Stimulated activated CD4-positive, alpha-beta T cell treated with anti-CD3 and anti-CD28 coated beads, Interleukin-2, amount 100 ng/mL, for 24 hours (primary cell): ENCODE measurements at regions not wholly inside any gene's neighbourhood (a gene's known extent, or its start where the extent isn't known, plus 50 kb on each side); places are given as distances from the start of the nearest gene placed in this dataset.
"Not testable (repeated sequence)": the region's sequence is repeated elsewhere in the genome, so short reads cannot be mapped to it uniquely, and the experiment has no call there.

Experiments used
- DNase-seq, 2 donors: peaks; one replicate each; pipeline ENCODE4 v3.0.0-alpha.2; 2020

GRCh38 chr2:207375207-207375875 lies 154.4 kb upstream of the CREB1 start:
- no peak for DNase-seq

GRCh38 chr2:207378620-207379019 lies 151.1 kb upstream of the CREB1 start:
- DNase-seq: not testable (repeated sequence)

DNA sequence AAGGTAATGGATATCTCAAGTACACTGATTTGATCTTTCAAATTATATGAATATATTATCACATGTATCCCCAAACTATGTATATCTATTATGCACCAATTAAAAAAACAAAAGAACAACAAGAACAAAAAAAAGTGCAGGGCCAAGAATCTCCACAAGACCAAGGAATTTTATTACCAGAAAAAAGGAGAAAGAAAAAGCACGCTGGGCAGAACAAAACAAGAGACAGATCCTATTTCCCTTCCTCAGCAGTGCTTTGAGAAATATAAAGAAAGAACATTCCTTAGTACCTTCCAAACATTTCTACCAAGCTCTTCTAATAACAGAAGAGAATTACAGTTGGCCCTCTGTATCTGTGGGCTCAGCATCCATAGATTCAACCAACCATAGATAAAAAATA lies 144.7 kb upstream of the CREB1 start:
- no peak for DNase-seq

GRCh38 chr2:207385903-207386302 lies 143.9 kb upstream of the CREB1 start:
- DNase-seq: no peak

- DNase-seq: no peak
Observed at GRCh38 chr2:207387001-207387571, 142.7 kb upstream of the CREB1 start.

DNA sequence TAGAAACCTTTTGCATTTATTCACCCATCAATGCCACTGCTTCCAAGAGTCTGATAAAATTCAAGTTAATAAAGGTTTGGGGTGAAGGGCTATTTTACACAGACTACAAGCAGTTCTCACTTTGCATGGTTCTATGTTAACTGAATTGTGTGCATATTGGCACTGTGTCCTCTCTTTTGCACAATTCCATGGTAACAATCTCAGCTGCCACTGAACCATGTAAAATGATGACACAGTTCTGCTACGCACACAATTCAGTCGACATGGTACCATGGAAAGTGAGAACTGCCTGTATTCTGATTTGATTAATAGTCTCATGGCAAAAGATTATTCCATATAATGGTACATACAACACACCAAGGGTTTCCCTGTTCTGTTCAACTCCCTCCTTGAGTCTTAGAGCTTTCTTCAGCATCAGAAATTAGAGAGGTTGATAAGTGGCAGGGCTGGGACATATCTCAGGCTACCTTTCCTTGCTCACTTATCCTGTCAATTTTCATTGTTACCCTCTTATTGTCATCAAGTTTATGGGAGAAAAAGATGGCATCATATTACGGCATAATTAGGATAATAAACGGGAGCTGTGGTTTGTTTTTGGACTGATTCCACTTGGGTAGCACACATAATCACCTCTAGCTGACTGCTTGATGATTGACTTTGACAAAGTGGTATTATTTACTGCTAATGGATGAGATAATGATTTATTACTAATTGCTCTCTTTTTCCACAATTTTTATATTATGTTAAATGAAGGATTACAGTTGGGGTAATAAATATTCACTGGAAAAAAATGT lies 139.3 kb upstream of the CREB1 start:
- no peak for DNase-seq

DNA sequence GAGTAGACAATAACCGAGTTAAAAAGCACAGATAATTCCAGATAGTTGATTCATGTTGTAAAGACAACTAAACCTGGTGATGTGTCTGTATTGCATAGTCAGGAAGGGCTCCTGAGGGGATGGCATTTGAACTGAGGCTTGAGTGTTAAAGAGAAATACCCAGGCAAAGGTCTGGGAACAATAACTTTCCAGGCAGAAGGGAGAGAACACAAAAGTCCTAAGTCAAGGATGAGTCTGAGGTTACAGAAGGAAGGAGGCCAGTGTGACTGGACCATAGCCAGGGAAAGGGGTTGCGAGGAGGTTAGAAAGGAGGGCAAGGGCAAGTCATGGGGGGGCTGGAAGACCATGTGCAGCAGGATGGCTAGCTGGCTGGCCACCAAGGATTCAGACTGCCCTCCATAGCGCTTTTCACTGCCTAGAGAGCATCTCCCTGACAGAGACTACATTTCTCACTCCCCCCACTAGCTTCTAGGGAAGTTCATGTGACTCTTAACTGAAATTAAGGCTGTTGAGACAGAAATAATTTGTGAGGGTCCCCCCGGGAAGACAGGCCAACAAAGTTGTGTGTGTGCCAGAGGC lies 135.5 kb upstream of the CREB1 start:
- DNase-seq: no peak

DNA sequence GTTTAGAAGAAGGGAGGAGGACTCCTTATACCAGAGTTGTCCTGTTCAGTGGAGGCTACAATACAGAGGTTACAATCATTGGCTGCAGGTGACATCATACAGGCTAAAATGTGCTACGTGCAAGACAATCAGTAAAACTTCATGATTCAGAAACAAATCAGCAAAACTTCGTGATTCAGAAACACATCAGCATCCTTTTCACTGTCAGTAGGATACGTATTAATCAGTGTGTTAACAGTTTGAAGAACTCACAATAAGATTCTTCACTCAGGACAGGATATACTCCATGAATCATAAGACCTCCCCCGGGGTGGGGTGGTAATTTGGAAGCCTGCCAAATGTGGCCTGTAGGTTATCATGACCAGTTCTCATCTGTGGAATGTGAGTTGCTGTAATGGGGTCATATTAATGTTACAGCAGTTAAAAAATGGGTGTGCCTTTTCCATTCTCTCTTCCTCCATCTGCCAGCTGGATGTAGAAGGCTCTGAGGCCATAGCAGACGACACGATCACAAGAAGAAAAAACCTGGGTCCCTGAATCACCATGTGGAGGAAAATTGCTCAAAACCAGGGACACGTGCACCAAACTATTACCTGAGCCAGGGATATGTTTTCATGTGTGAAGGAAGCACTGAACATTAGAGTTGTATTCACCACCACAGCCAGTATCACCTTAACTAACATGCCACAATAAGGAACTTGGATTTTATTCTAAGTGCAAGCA lies 134.8 kb upstream of the CREB1 start:
- peak; percentile 49 to 58 for DNase-seq

- no peak for DNase-seq
Observed at GRCh38 chr2:207395535-207396251, 134.1 kb upstream of the CREB1 start.

- DNase-seq: no peak
Observed at GRCh38 chr2:207397917-207398655, 131.7 kb upstream of the CREB1 start.

DNA sequence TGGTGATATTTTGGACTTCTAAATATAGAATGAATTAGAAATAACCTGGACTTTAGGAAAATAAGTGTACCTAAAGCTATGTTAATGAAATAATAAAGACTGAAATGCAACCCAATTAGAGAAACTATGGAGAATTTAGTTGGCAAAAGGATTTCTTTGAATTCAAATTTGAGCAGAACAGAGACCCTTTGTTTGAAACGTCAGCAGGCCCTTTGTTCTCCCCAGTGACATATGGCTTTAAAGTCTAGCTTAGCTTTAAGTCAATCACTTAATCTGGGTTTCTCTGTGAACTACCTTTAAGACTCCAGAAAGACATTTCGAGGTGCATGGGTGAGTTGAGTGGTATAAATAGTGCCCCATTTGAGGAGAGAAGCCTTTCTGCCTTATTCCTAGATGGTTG lies 130.5 kb upstream of the CREB1 start:
- no peak for DNase-seq

DNA sequence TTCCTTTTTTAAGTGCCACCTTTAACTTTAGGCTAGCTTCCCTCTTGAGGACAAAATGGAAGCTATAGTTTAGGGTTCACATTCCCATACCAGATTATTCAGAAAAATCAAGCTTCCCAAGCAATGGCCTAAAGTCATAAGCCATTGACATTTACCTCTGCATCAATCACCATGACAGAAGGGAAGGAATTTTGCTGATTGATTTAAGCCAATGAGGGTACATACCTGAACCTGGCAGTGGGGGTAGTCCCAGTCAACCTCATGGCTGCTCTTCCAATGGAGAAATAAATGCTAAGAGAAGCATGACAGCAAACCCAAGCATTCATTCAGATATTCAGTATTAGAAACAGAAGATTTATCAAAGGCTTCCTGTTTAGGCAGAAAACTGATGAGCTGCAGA lies 128.4 kb upstream of the CREB1 start:
- no peak for DNase-seq

GRCh38 chr2:207403141-207403540 lies 126.6 kb upstream of the CREB1 start:
- no peak for DNase-seq

- DNase-seq: no peak
Observed at GRCh38 chr2:207403950-207404349, 125.8 kb upstream of the CREB1 start.

GRCh38 chr2:207405150-207405549 lies 124.6 kb upstream of the CREB1 start:
- no peak for DNase-seq

- DNase-seq: no peak
Observed at GRCh38 chr2:207408086-207408794, 121.5 kb upstream of the CREB1 start.

GRCh38 chr2:207409517-207409916 lies 120.2 kb upstream of the CREB1 start:
- no peak for DNase-seq

- no peak for DNase-seq
Observed at GRCh38 chr2:207412787-207413310, 116.9 kb upstream of the CREB1 start.

GRCh38 chr2:207413376-207413907 lies 116.3 kb upstream of the CREB1 start:
- DNase-seq: no peak

DNA sequence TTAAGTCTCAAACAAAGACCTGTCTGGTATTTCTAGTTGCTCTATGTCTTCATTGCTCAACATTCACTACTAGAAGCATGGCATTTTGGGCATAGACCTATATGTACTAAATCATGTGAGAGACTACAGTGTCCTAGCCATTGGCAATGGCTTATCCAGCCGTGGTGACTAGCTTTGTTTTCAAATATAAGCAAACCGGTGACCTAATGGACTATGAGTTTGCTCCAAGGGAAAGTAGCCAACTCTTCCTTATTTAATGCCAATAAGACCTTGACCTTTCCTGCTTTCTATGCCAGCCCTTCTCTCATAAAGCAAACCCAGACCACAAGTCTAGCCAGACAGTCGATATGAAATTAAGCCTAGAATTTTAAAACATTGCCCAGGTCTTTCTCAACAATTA lies 113.7 kb upstream of the CREB1 start:
- DNase-seq: no peak

- DNase-seq: no peak
Observed at GRCh38 chr2:207416900-207417299, 112.9 kb upstream of the CREB1 start.
